ENCODE measurements at regions not wholly inside any gene's neighbourhood (a gene's known extent, or its start where the extent isn't known, plus 50 kb on each side); places are given as distances from the start of the nearest gene placed in this dataset.

- TF ChIP-seq POLR2A (IDR thresholded peaks at IDR 0.05) (no peak), CTCF (IDR thresholded peaks at IDR 0.05) (no peak)
Observed at GRCh38 chr2:125535089-125535488, 1120.9 kb upstream of the GYPC start.
